Upper lobe of left lung (tissue), 6 donors: ENCODE measurements at regions not wholly inside any gene's neighbourhood (a gene's known extent, or its start where the extent isn't known, plus 50 kb on each side); places are given as distances from the start of the nearest gene placed in this dataset.

Experiments
- ATAC-seq, 2 donors: fragments of 200-7000 bp; cut with Tn5 transposase; one replicate each; pipeline ENCODE4 v1.9.1; 2022; ENCODE audit warnings: mild to moderate bottlenecking in 2 of 2, moderate library complexity in 2 of 2; ENCODE audit not compliant: low FRiP score in 2 of 2
- DNase-seq, 2 donors: peaks; one replicate each; pipeline ENCODE4 v3.0.0-alpha.2; 2019 to 2020
- H3K27ac ChIP-seq, 4 donors: fragments of 200-600 bp; sonication (generic); one replicate each; pipeline ENCODE4 v1.5.1; 2016 to 2019
- H3K27me3 ChIP-seq, 4 donors: fragments of 200-600 bp; sonication (generic); one replicate each; pipeline ENCODE4 v1.5.1; 2017 to 2019
- H3K36me3 ChIP-seq, 4 donors: fragments of 200-600 bp; sonication (generic); one replicate each; pipeline ENCODE4 v1.5.1; 2016 to 2019
- H3K4me1 ChIP-seq, 4 donors: fragments of 200-600 bp; sonication (generic); one replicate each; pipeline ENCODE4 v1.5.1; 2018 to 2019
- H3K4me3 ChIP-seq, 4 donors: fragments of 200-600 bp; sonication (generic); one replicate each; pipeline ENCODE4 v1.5.1; 2017 to 2019; ENCODE audit warnings: mild to moderate bottlenecking in 2 of 4, moderate library complexity in 1 of 4
- H3K9me3 ChIP-seq, 4 donors: fragments of 200-600 bp; sonication (generic); one replicate each; pipeline ENCODE4 v1.5.1; 2018 to 2019
- CTCF ChIP-seq, 6 experiments: fragments of 450-650 bp in 4 of 6; fragments of 200-600 bp in 2 of 6; sonication (generic) in 2 of 6; IDR thresholded peaks; one replicate each; pipeline ENCODE4 v1.5.1; 2016 to 2019; ENCODE audit warnings: antibody characterized with exemption in 6 of 6
- EP300 ChIP-seq, 4 donors: sonication (generic); formaldehyde crosslinking; IDR thresholded peaks; one replicate each; pipeline ENCODE4 v1.5.1; 2017; ENCODE audit warnings: antibody characterized with exemption in 4 of 4, control low read depth in 2 of 4
- POLR2A ChIP-seq, 4 donors: fragments of 450-650 bp; IDR thresholded peaks; one replicate each; pipeline ENCODE4 v1.5.1; 2016 to 2017; ENCODE audit warnings: antibody characterized with exemption in 4 of 4, mild to moderate bottlenecking in 2 of 4
- POLR2AphosphoS5 ChIP-seq, 2 donors: sonication (generic); formaldehyde crosslinking; IDR thresholded peaks; one replicate each; pipeline ENCODE4 v1.5.1; 2017; ENCODE audit warnings: antibody characterized with exemption in 2 of 2
- WGBS, 2 donors: methylation state at CpG; one replicate each; pipeline ENCODE4 v1.1.5; 2017 to 2018; 5-methylcytosine and 5-hydroxymethylcytosine counted together
- donor health status: DM: no; HTN: no; CAD: no; lungs with moderate emphysema.
- donor health status: DM: no; HTN: yes; CAD: no; lungs with severe emphysema.

GRCh38 chr22:47543447-47543846 is 781.0 kb downstream of the TBC1D22A start:
- Histone ChIP-seq H3K9me3 (no peaks in the 10 kb centered on the region), H3K36me3 (no peaks in the 10 kb centered on the region), H3K4me3 (no peak overlapping the region), H3K4me1 (no peaks in the 10 kb centered on the region), H3K27me3 (no peaks in the 10 kb centered on the region), H3K27ac (no peak overlapping the region)
- TF ChIP-seq POLR2A (IDR thresholded peaks at IDR 0.05) (no peak), POLR2AphosphoS5 (IDR thresholded peaks at IDR 0.05) (no peak), CTCF (IDR thresholded peaks at IDR 0.05) (no peak), EP300 (IDR thresholded peaks at IDR 0.05) (no peak)
- WGBS, 2 donors = 94 to 95% methylated on average over 9 of the region's 9 CpGs
- ATAC-seq = no peak
- DNase-seq = no peak

- TF ChIP-seq POLR2AphosphoS5 (IDR thresholded peaks at IDR 0.05) (no peak), CTCF (IDR thresholded peaks at IDR 0.05) (no peak), EP300 (IDR thresholded peaks at IDR 0.05) (no peak), POLR2A (IDR thresholded peaks at IDR 0.05) (no peak)
- 71 to 80% methylated on average over 2 to 4 of the region's 4 CpGs for WGBS, 2 donors
- Histone ChIP-seq H3K27ac (no peak overlapping the region), H3K4me1 (no peaks in the 10 kb centered on the region), H3K27me3 (no peaks in the 10 kb centered on the region), H3K36me3 (no peaks in the 10 kb centered on the region), H3K4me3 (no peak overlapping the region), H3K9me3 (no peaks in the 10 kb centered on the region)
- ATAC-seq (no peak), DNase-seq (no peak)
These were observed 777.6 kb downstream of the TBC1D22A start for GRCh38 chr22:47540011-47540410.

- Histone ChIP-seq H3K27ac (no peak overlapping the region), H3K27me3 (no peaks in the 10 kb centered on the region), H3K36me3 (no peaks in the 10 kb centered on the region), H3K9me3 (no peaks in the 10 kb centered on the region), H3K4me1 (peaks cover 0 to under 1% (median 0%) of the 10 kb centered on the region in 4 donors), H3K4me3 (no peak overlapping the region)
- TF ChIP-seq EP300 (IDR thresholded peaks at IDR 0.05) (no peak), POLR2AphosphoS5 (IDR thresholded peaks at IDR 0.05) (no peak), CTCF (IDR thresholded peaks at IDR 0.05) (no peak), POLR2A (IDR thresholded peaks at IDR 0.05) (no peak)
- DNase-seq (no peak), ATAC-seq (no peak)
- 96 to 98% methylated on average over 11 to 12 of the region's 12 CpGs for WGBS, 2 donors
These were observed 776.9 kb downstream of the TBC1D22A start for GRCh38 chr22:47539374-47539773.

GRCh38 chr22:47535681-47536080 is 773.2 kb downstream of the TBC1D22A start:
- Histone ChIP-seq H3K27me3 (no peaks in the 10 kb centered on the region), H3K9me3 (no peaks in the 10 kb centered on the region), H3K36me3 (no peaks in the 10 kb centered on the region), H3K4me1 (peaks cover 0 to 6% (median 0%) of the 10 kb centered on the region in 4 donors), H3K27ac (no peak overlapping the region), H3K4me3 (no peak overlapping the region)
- ATAC-seq (no peak), DNase-seq (no peak)
- TF ChIP-seq POLR2AphosphoS5 (IDR thresholded peaks at IDR 0.05) = no peak
- 86 to 94% methylated on average over 9 to 13 of the region's 13 CpGs for WGBS, 2 donors

GRCh38 chr22:47534804-47535410 is 772.5 kb downstream of the TBC1D22A start:
- no peaks in the 10 kb centered on the region for H3K36me3 ChIP-seq
- no peak for DNase-seq
- TF ChIP-seq POLR2AphosphoS5 (IDR thresholded peaks at IDR 0.05) = no peak
- TF ChIP-seq CTCF (IDR thresholded peaks at IDR 0.05) = no peak
- TF ChIP-seq EP300 (IDR thresholded peaks at IDR 0.05) = no peak
- no peak for TF ChIP-seq POLR2A (IDR thresholded peaks at IDR 0.05)
- WGBS, 2 donors = 79 to 97% methylated on average over 3 to 9 of the region's 9 CpGs
- peak in 1 of 2 donors; percentile 19 for ATAC-seq
- H3K4me1 ChIP-seq = peaks cover 0 to 6% (median 0%) of the 10 kb centered on the region in 4 donors
- peak overlapping the region in 2 of 4 donors; percentile 11 to 64 for H3K27ac ChIP-seq
- no peaks in the 10 kb centered on the region for H3K9me3 ChIP-seq
- no peaks in the 10 kb centered on the region for H3K27me3 ChIP-seq
- H3K4me3 ChIP-seq = no peak overlapping the region
